HG03565 (cell line): ENCODE measurements at regions not wholly inside any gene's neighbourhood (a gene's known extent, or its start where the extent isn't known, plus 50 kb on each side); places are given as distances from the start of the nearest gene placed in this dataset.
A peak's percentile ranks its signal among the peaks of the same experiment; 100 is the strongest.
"Not testable (repeated sequence)": the region's sequence is repeated elsewhere in the genome, so short reads cannot be mapped to it uniquely, and the experiment has no call there.

ENCODE experiments used
- ATAC-seq: cut with Tn5 transposase; IDR thresholded peaks from one replicate; pipeline ENCODE4 v1.9.1; 2021; ENCODE audit warnings: mild to moderate bottlenecking, moderate library complexity; ENCODE audit not compliant: unreplicated experiment

- ATAC-seq, result no peak
Measured at GRCh38 chrX:5708251-5708650, 520.4 kb downstream of the NLGN4X start.

- no peak for ATAC-seq
Measured at GRCh38 chrX:5702890-5703289, 525.8 kb downstream of the NLGN4X start.

GRCh38 chrX:5695971-5696370 lies 532.7 kb downstream of the NLGN4X start:
- ATAC-seq, result no peak

- no peak for ATAC-seq
Measured at GRCh38 chrX:5683996-5684395, 544.7 kb downstream of the NLGN4X start.

GRCh38 chrX:5681159-5681558 lies 547.5 kb downstream of the NLGN4X start:
- peak; percentile 57 for ATAC-seq

- ATAC-seq, result no peak
Measured at GRCh38 chrX:5674036-5674435, 554.6 kb downstream of the NLGN4X start.

- ATAC-seq, result peak; percentile 56
Measured at GRCh38 chrX:5672099-5672498, 556.6 kb downstream of the NLGN4X start.

GRCh38 chrX:5666689-5667088 lies 562.0 kb downstream of the NLGN4X start:
- ATAC-seq, result not testable (repeated sequence)

- ATAC-seq, result no peak
Measured at GRCh38 chrX:5656544-5656943, 572.1 kb downstream of the NLGN4X start.

GRCh38 chrX:5650904-5651303 lies 577.8 kb downstream of the NLGN4X start:
- ATAC-seq, result peak; percentile 35

GRCh38 chrX:5648941-5649568 lies 579.6 kb downstream of the NLGN4X start:
- no peak for ATAC-seq

- ATAC-seq, result peak; percentile 96
Measured at GRCh38 chrX:5646818-5647217, 581.8 kb downstream of the NLGN4X start.

GRCh38 chrX:5644776-5645175 lies 583.9 kb downstream of the NLGN4X start:
- ATAC-seq, result no peak

- no peak for ATAC-seq
Measured at GRCh38 chrX:5640071-5640470, 588.6 kb downstream of the NLGN4X start.

- ATAC-seq, result no peak
Measured at GRCh38 chrX:5638572-5638971, 590.1 kb downstream of the NLGN4X start.

- ATAC-seq, result no peak
Measured at GRCh38 chrX:5632887-5633286, 595.8 kb downstream of the NLGN4X start.

- no peak for ATAC-seq
Measured at GRCh38 chrX:5632061-5632614, 596.5 kb downstream of the NLGN4X start.

GRCh38 chrX:5617666-5618065 lies 611.0 kb downstream of the NLGN4X start:
- no peak for ATAC-seq

GRCh38 chrX:5595570-5595969 lies 633.1 kb downstream of the NLGN4X start:
- no peak for ATAC-seq

GRCh38 chrX:5586726-5587125 lies 641.9 kb downstream of the NLGN4X start:
- no peak for ATAC-seq

GRCh38 chrX:5575407-5575806 lies 653.3 kb downstream of the NLGN4X start:
- no peak for ATAC-seq

GRCh38 chrX:5568934-5569333 lies 659.7 kb downstream of the NLGN4X start:
- no peak for ATAC-seq

- ATAC-seq, result no peak
Measured at GRCh38 chrX:5559386-5559785, 669.3 kb downstream of the NLGN4X start.
